Neural cell (in vitro differentiated cells): ENCODE measurements at regions not wholly inside any gene's neighbourhood (a gene's known extent, or its start where the extent isn't known, plus 50 kb on each side); places are given as distances from the start of the nearest gene placed in this dataset.

Experiments used
- H2AFZ ChIP-seq: fragments of 200-600, 300-800 bp; sonication (generic), shearing (Covaris generic); 2 replicates; pipeline ENCODE4 v1.6.0; 2014; ENCODE audit warnings: low read depth, mild to moderate bottlenecking, antibody characterized with exemption, low read length, moderate library complexity
- H3F3A ChIP-seq: fragments of 200-600 bp; shearing (Covaris generic); 2 replicates; pipeline ENCODE4 v1.6.1; 2016; ENCODE audit warnings: mild to moderate bottlenecking, moderate library complexity, mixed read lengths, antibody characterized with exemption, low read length; ENCODE audit not compliant: insufficient read depth, poor library complexity, severe bottlenecking
- H3K27ac ChIP-seq: fragments of 200-600, 300-800 bp; sonication (generic), shearing (Covaris generic); 2 replicates; pipeline ENCODE4 v1.5.1; 2014; ENCODE audit warnings: mild to moderate bottlenecking, low read length, moderate library complexity
- H3K27me3 ChIP-seq: fragments of 300-800, 200-600 bp; sonication (generic), shearing (Covaris generic); 2 replicates; pipeline ENCODE4 v1.6.0; 2014; ENCODE audit warnings: mild to moderate bottlenecking, low read depth, low read length, moderate library complexity; ENCODE audit not compliant: insufficient read depth
- H3K36me3 ChIP-seq: fragments of 300-800, 200-600 bp; sonication (generic), shearing (Covaris generic); 2 replicates; pipeline ENCODE4 v1.5.1; 2014; ENCODE audit warnings: mild to moderate bottlenecking, antibody characterized with exemption, low read length, moderate library complexity; ENCODE audit not compliant: insufficient read depth
- H3K4me2 ChIP-seq: fragments of 300-800, 200-600 bp; sonication (generic), shearing (Covaris generic); 2 replicates; pipeline ENCODE4 v1.6.0; 2014; ENCODE audit warnings: mild to moderate bottlenecking, low read length
- H3K4me3 ChIP-seq: fragments of 300-800, 200-600 bp; sonication (generic), shearing (Covaris generic); 2 replicates; pipeline ENCODE4 v1.5.1; 2014; ENCODE audit warnings: mild to moderate bottlenecking, low read length, moderate library complexity
- H3K79me2 ChIP-seq: fragments of 200-600 bp; shearing (Covaris generic); replicated peaks from 2 replicates; pipeline ENCODE4 v1.6.0; 2014; ENCODE audit warnings: mild to moderate bottlenecking, low read length, moderate library complexity; ENCODE audit not compliant: insufficient read depth
- H3K9ac ChIP-seq: fragments of 300-800, 200-600 bp; sonication (generic), shearing (Covaris generic); 2 replicates; pipeline ENCODE4 v1.6.1; 2016; ENCODE audit warnings: mild to moderate bottlenecking, low read length, mixed read lengths
- H3K9me2 ChIP-seq: fragments of 200-600 bp; shearing (Covaris generic); 2 replicates; pipeline ENCODE4 v1.6.1; 2016; ENCODE audit warnings: mild to moderate bottlenecking, low read length, mixed read lengths; ENCODE audit not compliant: insufficient read depth
- H3K9me3 ChIP-seq: fragments of 200-600, 300-800 bp; sonication (generic), shearing (Covaris generic); 2 replicates; pipeline ENCODE4 v1.6.1; 2016; ENCODE audit warnings: mild to moderate bottlenecking, mixed run types, low read length, moderate library complexity, mixed read lengths
- H4K20me1 ChIP-seq: fragments of 200-600 bp; shearing (Covaris generic); 2 replicates; pipeline ENCODE4 v1.6.1; 2016; ENCODE audit warnings: mild to moderate bottlenecking, mixed run types; ENCODE audit not compliant: insufficient read depth
- EP300 ChIP-seq: fragments of 450-650 bp; conservative IDR thresholded peaks from 2 replicates; pipeline ENCODE4 v1.6.1; 2014; ENCODE audit warnings: antibody characterized with exemption, mild to moderate bottlenecking, moderate library complexity; ENCODE audit not compliant: poor library complexity, severe bottlenecking
- EZH2 ChIP-seq: fragments of 200-600, 300-800 bp; shearing (Covaris generic), sonication (generic); IDR thresholded peaks from 2 replicates; pipeline ENCODE4 v1.6.1; 2014; ENCODE audit warnings: antibody characterized with exemption, low read length, borderline replicate concordance, mild to moderate bottlenecking; ENCODE audit not compliant: insufficient read depth, poor library complexity, severe bottlenecking
- MXI1 ChIP-seq: fragments of 450-650 bp; conservative IDR thresholded peaks from 2 replicates; pipeline ENCODE4 v1.6.1; 2014; ENCODE audit warnings: antibody characterized with exemption, mild to moderate bottlenecking; ENCODE audit not compliant: poor library complexity, severe bottlenecking
- POLR2AphosphoS5 ChIP-seq: IDR thresholded peaks from 2 replicates; pipeline ENCODE4 v1.6.1; 2012
- RAD21 ChIP-seq: fragments of 450-650 bp; conservative IDR thresholded peaks from 2 replicates; pipeline ENCODE4 v1.6.1; 2014; ENCODE audit warnings: antibody characterized with exemption, mild to moderate bottlenecking, moderate library complexity
- SMC3 ChIP-seq: fragments of 450-650 bp; conservative IDR thresholded peaks from 2 replicates; pipeline ENCODE4 v1.6.1; 2014; ENCODE audit warnings: antibody characterized with exemption, mild to moderate bottlenecking, moderate library complexity; ENCODE audit not compliant: poor library complexity
- TAF1 ChIP-seq: IDR thresholded peaks from 2 replicates; pipeline ENCODE4 v1.6.1; 2012; ENCODE audit warnings: low read depth
- TF ChIP-seq, protein P1 (sequence below): fragments of 450-650 bp; IDR thresholded peaks from 2 replicates; pipeline ENCODE4 v1.5.1; 2014; ENCODE audit warnings: antibody characterized with exemption, mild to moderate bottlenecking, moderate library complexity; ENCODE audit not compliant: poor library complexity, severe bottlenecking
- TF ChIP-seq, protein P2 (sequence below): IDR thresholded peaks from 2 replicates; pipeline ENCODE4 v1.6.1; 2012; ENCODE audit warnings: borderline replicate concordance

DNA sequence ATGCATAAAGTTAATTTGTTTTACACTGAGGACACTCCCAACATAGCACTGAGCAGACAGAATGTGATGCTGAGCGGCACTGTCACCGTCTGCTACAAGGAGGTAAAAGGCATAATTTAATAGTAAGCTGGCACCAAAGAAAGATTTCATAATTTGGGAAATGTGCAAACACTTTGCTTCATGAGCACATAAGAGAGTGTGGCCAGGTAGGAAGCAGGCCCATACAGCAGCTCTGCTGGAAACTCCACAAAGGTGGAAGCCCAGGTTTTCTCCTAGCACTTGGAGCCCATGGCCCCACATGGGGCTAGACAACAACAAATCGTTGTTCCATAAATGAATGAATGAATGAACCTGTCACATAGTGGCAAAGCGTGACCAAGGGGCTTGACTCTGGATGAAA, 68.5 kb upstream of the CACNA2D3 start:
- H3K9ac ChIP-seq, result no peak overlapping the region
- H3K4me3 ChIP-seq, result no peak overlapping the region
- no peaks in the 10 kb centered on the region for H3K79me2 ChIP-seq
- no peaks in the 10 kb centered on the region for H3K36me3 ChIP-seq
- no peaks in the 10 kb centered on the region for H3K27me3 ChIP-seq
- no peaks in the 10 kb centered on the region for H3K9me2 ChIP-seq
- TF ChIP-seq RAD21 (no peak), MXI1 (no peak), POLR2AphosphoS5 (no peak), EP300 (no peak), TAF1 (no peak), EZH2 (no peak), SMC3 (no peak)
- TF ChIP-seq, protein P1, sequence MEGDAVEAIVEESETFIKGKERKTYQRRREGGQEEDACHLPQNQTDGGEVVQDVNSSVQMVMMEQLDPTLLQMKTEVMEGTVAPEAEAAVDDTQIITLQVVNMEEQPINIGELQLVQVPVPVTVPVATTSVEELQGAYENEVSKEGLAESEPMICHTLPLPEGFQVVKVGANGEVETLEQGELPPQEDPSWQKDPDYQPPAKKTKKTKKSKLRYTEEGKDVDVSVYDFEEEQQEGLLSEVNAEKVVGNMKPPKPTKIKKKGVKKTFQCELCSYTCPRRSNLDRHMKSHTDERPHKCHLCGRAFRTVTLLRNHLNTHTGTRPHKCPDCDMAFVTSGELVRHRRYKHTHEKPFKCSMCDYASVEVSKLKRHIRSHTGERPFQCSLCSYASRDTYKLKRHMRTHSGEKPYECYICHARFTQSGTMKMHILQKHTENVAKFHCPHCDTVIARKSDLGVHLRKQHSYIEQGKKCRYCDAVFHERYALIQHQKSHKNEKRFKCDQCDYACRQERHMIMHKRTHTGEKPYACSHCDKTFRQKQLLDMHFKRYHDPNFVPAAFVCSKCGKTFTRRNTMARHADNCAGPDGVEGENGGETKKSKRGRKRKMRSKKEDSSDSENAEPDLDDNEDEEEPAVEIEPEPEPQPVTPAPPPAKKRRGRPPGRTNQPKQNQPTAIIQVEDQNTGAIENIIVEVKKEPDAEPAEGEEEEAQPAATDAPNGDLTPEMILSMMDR, result no peak
- TF ChIP-seq, protein P2, sequence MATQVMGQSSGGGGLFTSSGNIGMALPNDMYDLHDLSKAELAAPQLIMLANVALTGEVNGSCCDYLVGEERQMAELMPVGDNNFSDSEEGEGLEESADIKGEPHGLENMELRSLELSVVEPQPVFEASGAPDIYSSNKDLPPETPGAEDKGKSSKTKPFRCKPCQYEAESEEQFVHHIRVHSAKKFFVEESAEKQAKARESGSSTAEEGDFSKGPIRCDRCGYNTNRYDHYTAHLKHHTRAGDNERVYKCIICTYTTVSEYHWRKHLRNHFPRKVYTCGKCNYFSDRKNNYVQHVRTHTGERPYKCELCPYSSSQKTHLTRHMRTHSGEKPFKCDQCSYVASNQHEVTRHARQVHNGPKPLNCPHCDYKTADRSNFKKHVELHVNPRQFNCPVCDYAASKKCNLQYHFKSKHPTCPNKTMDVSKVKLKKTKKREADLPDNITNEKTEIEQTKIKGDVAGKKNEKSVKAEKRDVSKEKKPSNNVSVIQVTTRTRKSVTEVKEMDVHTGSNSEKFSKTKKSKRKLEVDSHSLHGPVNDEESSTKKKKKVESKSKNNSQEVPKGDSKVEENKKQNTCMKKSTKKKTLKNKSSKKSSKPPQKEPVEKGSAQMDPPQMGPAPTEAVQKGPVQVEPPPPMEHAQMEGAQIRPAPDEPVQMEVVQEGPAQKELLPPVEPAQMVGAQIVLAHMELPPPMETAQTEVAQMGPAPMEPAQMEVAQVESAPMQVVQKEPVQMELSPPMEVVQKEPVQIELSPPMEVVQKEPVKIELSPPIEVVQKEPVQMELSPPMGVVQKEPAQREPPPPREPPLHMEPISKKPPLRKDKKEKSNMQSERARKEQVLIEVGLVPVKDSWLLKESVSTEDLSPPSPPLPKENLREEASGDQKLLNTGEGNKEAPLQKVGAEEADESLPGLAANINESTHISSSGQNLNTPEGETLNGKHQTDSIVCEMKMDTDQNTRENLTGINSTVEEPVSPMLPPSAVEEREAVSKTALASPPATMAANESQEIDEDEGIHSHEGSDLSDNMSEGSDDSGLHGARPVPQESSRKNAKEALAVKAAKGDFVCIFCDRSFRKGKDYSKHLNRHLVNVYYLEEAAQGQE, result no peak
- no peak overlapping the region for H3K27ac ChIP-seq
- no peak overlapping the region for H2AFZ ChIP-seq
- no peak overlapping the region for H3K4me2 ChIP-seq
- H3K9me3 ChIP-seq, result no peaks in the 10 kb centered on the region
- H3F3A ChIP-seq, result no peaks in the 10 kb centered on the region
- H4K20me1 ChIP-seq, result no peaks in the 10 kb centered on the region

GRCh38 chr3:54053211-54053610, 69.1 kb upstream of the CACNA2D3 start:
- H3K36me3 ChIP-seq, result no peaks in the 10 kb centered on the region
- no peaks in the 10 kb centered on the region for H3F3A ChIP-seq
- H3K9ac ChIP-seq, result no peak overlapping the region
- H3K4me3 ChIP-seq, result peak overlapping the region; percentile 16
- no peak overlapping the region for H2AFZ ChIP-seq
- no peaks in the 10 kb centered on the region for H3K27me3 ChIP-seq
- no peaks in the 10 kb centered on the region for H4K20me1 ChIP-seq
- TF ChIP-seq EZH2, result no peak
- peak; percentile 25 for TF ChIP-seq POLR2AphosphoS5
- TF ChIP-seq EP300, result peak; percentile 15
- TF ChIP-seq MXI1, result no peak
- no peaks in the 10 kb centered on the region for H3K9me2 ChIP-seq
- no peaks in the 10 kb centered on the region for H3K79me2 ChIP-seq
- no peaks in the 10 kb centered on the region for H3K9me3 ChIP-seq
- H3K4me2 ChIP-seq, result no peak overlapping the region
- peak overlapping the region; percentile 27 for H3K27ac ChIP-seq

- TF ChIP-seq, protein P1, result no peak
- TF ChIP-seq MXI1, result no peak
- TF ChIP-seq POLR2AphosphoS5, result no peak
- no peak for TF ChIP-seq RAD21
- no peak for TF ChIP-seq EP300
- TF ChIP-seq SMC3, result no peak
- TF ChIP-seq, protein P2, result no peak
- TF ChIP-seq EZH2, result no peak
- no peak for TF ChIP-seq TAF1
- Histone ChIP-seq H3K27me3 (no peaks in the 10 kb centered on the region), H3K4me3 (no peak overlapping the region), H3K9me3 (no peaks in the 10 kb centered on the region), H2AFZ (no peak overlapping the region), H3K9ac (no peak overlapping the region), H4K20me1 (no peaks in the 10 kb centered on the region), H3K9me2 (no peaks in the 10 kb centered on the region), H3F3A (no peaks in the 10 kb centered on the region), H3K79me2 (no peaks in the 10 kb centered on the region), H3K36me3 (no peaks in the 10 kb centered on the region), H3K27ac (no peak overlapping the region), H3K4me2 (no peak overlapping the region)
These were observed 74.8 kb upstream of the CACNA2D3 start for GRCh38 chr3:54047568-54047967.
